Body of pancreas (tissue), 4 donors: ENCODE measurements at regions not wholly inside any gene's neighbourhood (a gene's known extent, or its start where the extent isn't known, plus 50 kb on each side); places are given as distances from the start of the nearest gene placed in this dataset.

Source experiments
- ATAC-seq: fragments of 150-250 bp; one replicate; pipeline ENCODE4 v1.9.1; 2016
- DNase-seq, 4 donors: peaks; one replicate each; pipeline ENCODE4 v3.0.0-alpha.2; 2019
- H3K27ac ChIP-seq, 4 donors: fragments of 200-600 bp; sonication (generic); 1 replicate in 3 of 4; 2 replicates in 1 of 4; pipeline versions ENCODE4 v1.5.1 to v1.6.1; 2016 to 2019; ENCODE audit warnings: mild to moderate bottlenecking in 1 of 4, mixed read lengths in 1 of 4, moderate library complexity in 1 of 4
- H3K27me3 ChIP-seq, 2 donors: fragments of 200-600 bp; sonication (generic); one replicate each; pipeline ENCODE4 v1.6.0; 2016; ENCODE audit warnings: mild to moderate bottlenecking in 1 of 2
- H3K36me3 ChIP-seq, 2 donors: fragments of 200-600 bp; sonication (generic); replicated peaks in 1 of 2; 2 replicates each; pipeline ENCODE4 v1.5.1; 2016; ENCODE audit warnings: low read depth in 2 of 2; ENCODE audit not compliant: insufficient read depth in 1 of 2
- H3K4me1 ChIP-seq: fragments of 200-600 bp; sonication (generic); one replicate; pipeline ENCODE4 v1.6.0; 2016
- H3K4me3 ChIP-seq, 2 donors: fragments of 200-600 bp; sonication (generic); 1 replicate in 1 of 2; 2 replicates in 1 of 2; pipeline ENCODE4 v1.5.1; 2016 to 2019
- H3K9me3 ChIP-seq, 3 donors: fragments of 200-600 bp; sonication (generic); 1 replicate in 2 of 3; 2 replicates in 1 of 3; pipeline ENCODE4 v1.5.1; 2016
- CTCF ChIP-seq, 7 experiments: fragments of 450-650 bp in 4 of 7; fragments of 200-600 bp in 3 of 7; sonication (generic) in 3 of 7; IDR thresholded peaks; one replicate each; pipeline ENCODE4 v1.5.1; 2016 to 2019; ENCODE audit warnings: antibody characterized with exemption in 7 of 7
- POLR2A ChIP-seq, 3 donors: fragments of 450-650 bp; IDR thresholded peaks; one replicate each; pipeline ENCODE4 v1.6.1; 2016; ENCODE audit warnings: antibody characterized with exemption in 3 of 3, mild to moderate bottlenecking in 2 of 3
- WGBS, 2 donors: methylation state at CpG; one replicate each; pipeline ENCODE4 v1.1.5; 2017; 5-methylcytosine and 5-hydroxymethylcytosine counted together
- intact Hi-C: fragments of 100-400 bp; cut with DNase I; formaldehyde crosslinking; loops from one replicate; pipeline ENCODE4 v1.15.1; 2023

- DNase-seq: no peak
- ATAC-seq: no peak
- Histone ChIP-seq H3K9me3 (no peaks in the 10 kb centered on the region), H3K36me3 (no peaks in the 10 kb centered on the region), H3K4me3 (no peak overlapping the region), H3K27ac (no peak overlapping the region), H3K27me3 (no peaks in the 10 kb centered on the region), H3K4me1 (no peaks in the 10 kb centered on the region)
- intact Hi-C loops: no loop called here
- TF ChIP-seq POLR2A (IDR thresholded peaks at IDR 0.05): no peak
- TF ChIP-seq CTCF (IDR thresholded peaks at IDR 0.05): no peak
- WGBS, 2 donors: 83 to 89% methylated on average over 2 of the region's 2 CpGs
Measured at GRCh38 chr9:109961626-109962025, 181.6 kb downstream of the PALM2AKAP2 start.

- Histone ChIP-seq H3K36me3 (no peaks in the 10 kb centered on the region), H3K4me1 (no peaks in the 10 kb centered on the region), H3K4me3 (no peak overlapping the region), H3K27ac (no peak overlapping the region), H3K27me3 (no peaks in the 10 kb centered on the region), H3K9me3 (no peaks in the 10 kb centered on the region)
- intact Hi-C loops: no loop called here
- DNase-seq (no peak), ATAC-seq (no peak)
- TF ChIP-seq CTCF (IDR thresholded peaks at IDR 0.05) (no peak), POLR2A (IDR thresholded peaks at IDR 0.05) (no peak)
Measured at GRCh38 chr9:109962215-109962614, 182.2 kb downstream of the PALM2AKAP2 start.

- H3K9me3 ChIP-seq: no peaks in the 10 kb centered on the region
- H3K4me1 ChIP-seq: no peaks in the 10 kb centered on the region
- H3K4me3 ChIP-seq: no peak overlapping the region
- ATAC-seq: no peak
- no peaks in the 10 kb centered on the region for H3K27me3 ChIP-seq
- WGBS, 2 donors: 43 to 51% methylated on average over 2 of the region's 2 CpGs
- H3K36me3 ChIP-seq: no peaks in the 10 kb centered on the region
- no peak overlapping the region for H3K27ac ChIP-seq
- DNase-seq: no peak
- no peak for TF ChIP-seq CTCF (IDR thresholded peaks at IDR 0.05)
- no peak for TF ChIP-seq POLR2A (IDR thresholded peaks at IDR 0.05)
- intact Hi-C loops: no loop called here
Measured at GRCh38 chr9:109963079-109963478, 183.1 kb downstream of the PALM2AKAP2 start.

GRCh38 chr9:109966643-109967368 is 186.8 kb downstream of the PALM2AKAP2 start:
- TF ChIP-seq POLR2A (IDR thresholded peaks at IDR 0.05) (no peak), CTCF (IDR thresholded peaks at IDR 0.05) (no peak)
- Histone ChIP-seq H3K27me3 (no peaks in the 10 kb centered on the region), H3K4me1 (no peaks in the 10 kb centered on the region), H3K4me3 (no peak overlapping the region), H3K9me3 (no peaks in the 10 kb centered on the region), H3K27ac (no peak overlapping the region), H3K36me3 (no peaks in the 10 kb centered on the region)
- intact Hi-C loops: no loop called here
- no peak for DNase-seq
- no peak for ATAC-seq
- WGBS, 2 donors: 79% methylated on average over 10 to 13 of the region's 13 CpGs
